ENCODE measurements at regions not wholly inside any gene's neighbourhood (a gene's known extent, or its start where the extent isn't known, plus 50 kb on each side); places are given as distances from the start of the nearest gene placed in this dataset.
"Not testable (repeated sequence)": the region's sequence is repeated elsewhere in the genome, so short reads cannot be mapped to it uniquely, and the experiment has no call there.

DNA sequence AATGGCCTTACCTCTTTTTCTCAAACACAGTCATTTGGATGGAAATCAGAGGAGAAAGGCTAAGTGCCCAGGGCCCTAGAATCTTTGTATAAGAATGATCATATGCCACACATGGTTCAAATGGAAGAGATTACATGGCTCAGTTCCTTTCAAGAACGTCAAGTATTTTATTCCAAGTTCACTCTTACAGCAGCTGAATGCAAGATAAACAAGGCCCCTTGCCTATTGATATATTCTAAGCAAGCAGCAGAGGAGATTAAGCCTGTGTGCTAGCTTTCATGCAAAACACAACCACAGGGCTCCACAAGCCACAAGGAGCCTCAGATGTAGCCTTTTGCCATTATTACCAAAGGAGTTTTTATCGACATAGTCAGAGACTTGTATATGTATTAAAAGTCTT, 55.3 kb upstream of the SLCO6A1 start:
- DNase-seq: no peak

DNA sequence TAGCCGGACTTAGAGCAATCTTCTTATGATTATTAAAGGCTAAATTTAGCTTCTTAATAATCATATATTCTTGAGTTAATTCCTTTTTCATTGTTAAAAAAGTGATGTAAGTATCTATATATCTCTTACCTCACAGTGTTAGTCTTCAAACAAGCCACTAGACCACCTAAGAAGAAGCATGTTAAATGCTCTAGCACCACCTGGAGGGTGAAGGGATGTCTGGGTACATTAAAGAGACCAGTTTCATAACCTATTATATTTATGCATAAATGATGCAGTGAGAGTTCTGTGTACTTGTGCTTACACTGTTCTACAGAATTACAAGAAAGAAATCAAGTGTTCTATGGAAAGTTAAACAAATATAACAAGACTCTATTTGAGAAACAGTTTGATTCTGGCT, 55.9 kb upstream of the SLCO6A1 start:
- DNase-seq: no peak

DNA sequence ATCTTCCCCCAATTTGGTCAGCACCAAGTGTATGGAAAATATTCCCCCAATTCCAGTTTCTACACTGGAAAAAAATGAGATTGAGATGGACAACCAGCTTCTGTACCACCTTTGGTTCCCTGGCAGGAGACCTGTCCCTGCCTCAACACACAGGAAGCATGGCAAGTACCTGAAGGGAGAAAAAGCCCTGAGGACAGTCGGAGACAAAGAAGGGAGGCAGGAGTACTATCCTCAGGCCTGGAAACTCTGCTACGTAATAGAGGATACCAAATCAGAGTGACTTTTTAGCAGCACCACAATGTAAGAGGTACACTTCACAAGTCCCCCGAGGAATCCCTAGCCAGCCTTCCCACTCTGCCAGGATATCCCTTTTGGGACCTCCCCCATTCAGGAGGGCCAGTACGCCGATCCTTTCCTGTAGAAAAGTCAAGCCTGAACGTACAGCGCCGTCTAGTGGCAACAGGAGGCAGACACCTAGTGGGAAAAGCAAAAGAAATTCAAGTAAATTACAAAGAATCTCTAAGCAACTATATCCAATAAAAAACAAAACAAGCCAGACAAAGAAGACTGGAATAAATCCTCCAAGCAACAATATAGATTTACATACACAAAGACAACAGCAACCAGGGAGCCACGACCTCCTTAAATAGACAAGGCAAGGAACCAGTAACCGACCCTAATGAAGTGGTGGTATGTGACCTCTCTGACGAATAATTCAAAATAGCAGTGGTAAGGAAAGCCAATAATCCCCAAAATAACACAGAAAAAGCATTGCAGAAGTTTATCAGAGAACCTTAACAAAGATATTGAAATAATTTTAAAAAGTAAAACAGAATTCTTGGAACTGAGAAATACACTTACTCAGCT, 63.3 kb upstream of the SLCO6A1 start:
- DNase-seq: peak; percentile 21

DNA sequence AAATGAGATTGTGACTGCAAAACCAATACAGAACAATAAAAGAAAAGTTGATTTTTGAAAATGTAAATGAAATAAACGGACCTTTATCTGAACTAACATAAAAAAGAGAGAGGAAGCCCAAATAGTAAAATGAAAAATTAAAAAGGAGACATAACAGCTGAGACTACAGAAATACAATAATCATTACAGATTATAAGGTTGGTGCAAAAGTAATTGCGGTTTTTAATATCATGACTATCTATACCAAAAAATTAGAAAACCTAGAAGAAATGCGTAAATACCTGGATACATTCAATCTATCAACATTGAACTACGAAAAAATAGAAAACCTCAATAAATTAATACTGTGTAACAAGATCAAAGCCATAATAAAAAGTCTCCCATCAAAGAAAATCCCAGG, 71.9 kb upstream of the SLCO6A1 start:
- no peak for DNase-seq

DNA sequence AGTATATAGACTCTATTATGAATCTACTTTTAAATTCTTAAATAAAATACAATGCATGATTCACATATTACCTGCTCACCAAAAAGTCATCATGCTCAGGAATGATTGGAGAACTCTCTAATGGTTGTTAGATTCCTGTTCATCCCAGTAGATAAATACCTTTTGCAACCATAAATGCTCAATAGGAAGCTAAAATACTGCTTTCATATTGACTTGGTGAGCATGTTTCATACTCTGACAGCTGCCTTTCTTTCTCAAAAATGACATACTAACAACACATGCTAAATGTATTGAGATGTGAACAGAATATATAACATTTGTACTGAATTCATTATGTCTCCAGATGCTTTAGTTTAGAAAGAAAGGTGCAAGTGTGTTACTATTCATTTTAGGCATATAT, 79.6 kb upstream of the SLCO6A1 start:
- DNase-seq: no peak

DNA sequence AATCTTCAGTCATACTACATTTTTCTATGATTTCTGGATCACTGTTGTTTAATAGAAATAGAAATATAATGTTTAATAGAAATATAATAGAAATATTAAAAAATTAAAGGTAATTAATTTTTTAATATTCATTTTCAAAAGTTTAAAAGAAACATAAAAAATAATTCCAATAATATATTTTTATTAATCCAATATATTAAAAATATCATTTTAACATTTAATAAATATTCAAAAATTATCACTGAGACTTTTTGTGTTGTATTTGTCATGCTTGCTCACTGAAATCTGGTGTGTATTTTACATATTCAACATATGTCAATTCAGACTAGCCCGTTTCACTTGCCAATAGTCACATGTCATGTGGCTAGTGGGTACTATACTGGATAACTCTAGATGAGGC, 80.6 kb upstream of the SLCO6A1 start:
- DNase-seq: no peak

DNA sequence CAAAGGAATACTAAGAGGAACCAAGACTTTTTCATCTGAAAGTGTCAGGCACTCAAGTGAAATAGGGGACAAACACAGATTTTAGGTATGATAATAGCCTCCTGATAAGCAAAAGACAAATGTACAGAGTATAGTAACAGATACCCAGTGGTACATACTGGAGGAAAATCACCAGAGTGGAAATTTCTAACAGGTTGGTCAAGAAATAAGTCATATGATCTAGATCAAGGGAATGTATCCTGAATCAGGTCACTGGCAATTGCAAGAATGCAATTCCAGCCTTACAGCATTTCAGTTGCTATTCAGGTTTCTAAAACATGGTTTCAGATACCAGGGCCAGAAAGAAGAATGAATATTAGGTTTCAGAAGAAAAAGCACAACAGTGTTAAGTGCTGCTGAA, 82.2 kb upstream of the SLCO6A1 start:
- DNase-seq: no peak

DNA sequence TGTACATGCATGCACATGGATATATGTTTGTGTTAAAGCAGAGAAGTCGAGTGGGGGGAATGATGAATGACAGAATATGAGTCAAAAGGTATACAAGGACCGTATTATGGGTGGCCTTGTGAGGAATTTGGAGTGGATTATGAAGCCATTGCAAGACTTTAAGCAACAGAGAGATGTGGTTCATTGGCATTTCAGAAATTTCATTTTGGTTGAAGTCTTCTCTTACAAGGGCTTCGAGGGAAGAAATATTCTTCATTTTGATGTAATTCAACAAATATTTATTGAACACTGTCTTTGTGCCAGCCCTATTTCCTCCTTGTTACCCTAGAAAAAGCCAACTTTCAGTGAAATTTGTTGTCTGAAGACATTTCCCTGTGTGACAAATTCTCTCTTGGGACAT, 83.9 kb upstream of the SLCO6A1 start:
- no peak for DNase-seq

DNA sequence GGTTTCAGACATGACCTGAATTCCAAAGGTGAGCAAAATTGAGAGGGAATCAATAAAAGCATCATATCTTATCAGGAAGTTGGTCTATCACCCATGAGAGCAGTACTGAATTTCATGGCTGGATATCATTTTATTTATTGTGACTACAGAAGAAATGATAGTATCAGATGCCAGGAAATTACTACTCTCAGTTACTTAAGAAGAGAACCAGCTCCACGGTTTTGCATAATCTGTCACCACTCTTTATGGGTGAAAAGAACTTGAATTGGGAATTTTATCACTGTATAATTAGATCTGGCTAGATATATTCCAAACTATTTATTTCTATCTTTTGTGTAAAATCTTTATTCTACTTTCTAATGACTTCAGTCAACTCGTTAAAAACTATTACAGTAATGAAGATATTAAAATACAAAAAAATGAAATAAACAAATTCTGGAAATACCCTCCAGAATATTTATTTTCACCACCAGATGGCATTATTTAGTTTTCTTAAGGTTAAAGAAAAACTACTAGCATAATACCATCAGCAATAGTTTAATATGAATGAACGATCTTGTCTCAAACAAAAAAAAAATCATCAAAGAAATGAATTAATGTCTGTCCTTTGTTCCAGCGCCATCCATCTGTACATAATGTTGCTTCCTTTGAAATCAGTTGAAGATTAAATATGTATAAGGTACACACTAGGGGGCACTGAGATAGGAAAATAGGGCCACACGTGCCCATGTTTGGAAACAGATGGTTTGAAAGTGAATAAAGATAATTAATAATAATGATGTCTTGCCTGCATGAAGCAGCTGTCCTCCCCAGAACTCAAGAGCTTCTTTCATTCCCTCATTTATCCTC, 84.7 kb upstream of the SLCO6A1 start:
- no peak for DNase-seq

DNA sequence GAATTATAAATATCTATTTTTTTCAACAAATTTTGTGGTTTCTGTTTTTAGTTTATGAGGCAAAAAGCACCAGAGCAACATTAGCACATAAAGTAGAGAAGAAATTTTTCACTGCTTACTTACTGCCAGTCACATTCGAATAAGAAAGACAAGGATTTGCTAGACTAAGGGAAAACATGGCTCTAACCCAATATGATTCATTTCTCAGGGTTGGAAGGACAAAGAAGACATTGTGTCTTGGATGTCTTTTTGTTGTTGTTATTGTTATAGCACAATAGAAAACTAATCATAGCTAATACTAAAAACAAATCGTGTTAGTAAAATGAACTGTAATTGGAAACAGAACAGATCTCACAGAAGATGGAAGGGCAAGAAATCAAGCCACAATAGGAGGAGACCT, 90.9 kb upstream of the SLCO6A1 start:
- no peak for DNase-seq

DNA sequence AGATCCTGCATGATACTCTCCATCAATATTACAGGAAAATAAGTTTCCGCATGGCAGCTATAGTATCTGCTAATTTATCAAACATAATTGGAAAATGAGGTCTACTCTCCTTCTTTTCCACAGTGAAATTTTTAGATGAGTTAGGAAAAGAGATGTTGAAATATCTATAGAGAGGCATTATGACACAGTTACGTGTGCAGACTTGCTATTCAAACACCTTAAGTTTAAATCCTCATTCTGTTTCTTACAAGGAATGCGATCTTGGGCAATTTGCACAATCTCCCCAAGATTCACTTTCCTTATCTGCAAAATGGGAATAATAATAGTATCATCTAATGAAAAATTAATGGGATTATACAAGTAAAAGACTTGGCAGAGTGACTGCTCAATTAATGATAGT, 91.7 kb upstream of the SLCO6A1 start:
- DNase-seq: no peak

DNA sequence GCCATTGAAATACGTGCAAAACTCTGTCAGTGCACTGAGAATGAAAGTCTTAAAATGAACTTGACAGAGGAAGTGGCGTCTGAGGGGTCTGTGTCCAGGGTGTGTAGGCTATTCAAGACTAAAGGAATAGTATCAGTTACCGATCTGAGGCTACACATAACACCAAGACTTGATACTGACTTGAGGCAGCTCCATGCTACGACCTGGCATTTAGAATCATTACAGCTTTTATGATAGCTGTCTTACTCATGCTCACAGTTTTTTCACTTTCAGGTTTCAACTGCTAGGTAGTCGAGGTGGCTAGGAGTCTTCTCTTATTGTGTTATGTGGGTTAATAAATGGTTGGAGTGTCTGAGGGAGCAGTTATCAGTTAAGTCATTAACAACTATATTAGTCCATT, 92.8 kb upstream of the SLCO6A1 start:
- DNase-seq: no peak

DNA sequence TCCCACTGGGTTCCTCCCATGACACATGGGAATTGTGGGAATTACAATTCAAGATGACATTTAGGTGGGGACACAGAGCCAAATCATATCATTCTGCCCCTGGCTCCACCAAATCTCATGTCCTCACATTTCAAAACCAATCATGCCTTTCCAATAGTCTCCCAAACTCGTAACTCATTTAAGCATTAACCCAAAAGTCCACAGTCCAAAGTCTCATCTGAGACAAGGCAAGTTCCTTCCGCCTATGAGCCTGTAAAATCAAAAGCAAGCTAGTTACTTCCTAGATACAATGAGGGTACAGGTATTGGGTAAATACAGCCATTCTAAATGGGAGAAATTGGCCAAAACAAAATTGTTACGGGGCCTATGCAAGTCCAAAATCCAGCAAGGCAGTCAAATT, 93.8 kb upstream of the SLCO6A1 start:
- DNase-seq: not testable (repeated sequence)

DNA sequence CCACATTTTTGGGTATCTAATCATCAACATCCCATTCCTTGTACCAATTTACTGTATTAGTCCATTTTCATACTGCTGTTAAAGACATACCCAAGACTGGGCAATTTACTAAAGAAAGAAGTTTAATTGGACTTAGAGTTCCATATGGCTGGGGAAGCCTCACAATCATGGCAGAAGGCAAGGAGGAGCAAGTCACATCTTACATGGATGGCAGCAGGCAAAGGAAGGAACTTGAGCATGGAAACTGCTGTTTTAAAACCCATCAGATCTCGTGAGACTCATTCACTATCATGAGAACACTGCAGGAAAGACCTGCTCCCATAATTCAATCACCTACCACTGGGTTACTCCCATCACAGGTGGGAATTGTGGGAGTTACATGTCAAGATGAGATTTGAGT, 95.4 kb upstream of the SLCO6A1 start:
- no peak for DNase-seq

DNA sequence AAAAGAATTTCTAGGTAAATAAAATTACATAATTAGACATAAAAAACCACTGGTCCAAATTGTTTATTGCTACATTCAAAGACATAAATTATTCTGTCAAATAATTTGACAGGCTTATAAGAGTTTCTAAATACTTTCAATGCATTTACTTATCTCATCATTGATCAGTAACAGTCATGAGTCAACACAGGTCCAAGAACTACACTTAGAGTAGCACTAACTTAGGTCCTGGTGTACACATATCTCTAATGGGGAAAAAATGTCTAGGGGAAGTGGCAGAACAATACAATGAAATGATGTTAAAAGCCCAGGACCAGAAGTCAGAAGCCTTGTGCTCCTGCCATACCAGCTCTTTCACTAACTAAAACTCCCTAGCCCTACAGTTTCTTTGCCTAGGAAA, 96.5 kb upstream of the SLCO6A1 start:
- no peak for DNase-seq

DNA sequence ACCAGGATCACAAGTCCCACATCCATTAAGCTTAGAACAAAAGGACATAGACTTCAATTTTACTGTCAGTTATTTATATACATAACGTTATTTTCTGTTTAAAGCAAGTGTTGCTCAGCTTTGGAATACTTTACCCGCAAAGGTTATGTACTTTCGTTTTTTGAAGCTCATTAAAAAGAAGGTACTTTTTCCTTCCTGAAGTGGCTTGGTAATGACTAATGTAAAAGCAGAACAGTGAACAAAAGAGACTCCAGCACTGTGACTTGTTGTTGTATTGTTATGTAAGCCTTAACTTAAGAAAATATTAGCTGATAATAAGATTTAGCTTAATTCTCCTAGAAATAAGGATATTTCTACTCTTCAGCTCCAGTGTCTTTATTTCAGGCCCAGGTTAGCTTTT, 97.3 kb upstream of the SLCO6A1 start:
- no peak for DNase-seq

DNA sequence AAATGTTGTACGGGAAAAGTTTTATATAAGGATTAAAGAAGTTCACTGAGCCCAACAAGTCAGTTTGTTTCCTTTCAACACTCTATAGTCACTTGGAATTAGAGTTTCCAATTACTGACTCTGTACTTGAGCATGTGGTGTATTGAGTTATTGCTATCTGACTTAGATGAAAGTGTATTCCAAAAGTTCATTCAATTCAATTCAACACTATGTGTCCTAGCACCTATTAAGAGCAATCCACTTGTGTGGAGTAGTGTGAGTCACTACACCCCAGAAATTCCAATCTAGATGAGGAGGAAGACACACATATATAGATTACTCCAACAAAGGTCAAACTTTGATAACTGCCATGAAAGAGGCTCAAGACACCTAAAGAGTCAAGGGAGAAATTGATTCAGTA, 98.2 kb upstream of the SLCO6A1 start:
- DNase-seq: no peak

DNA sequence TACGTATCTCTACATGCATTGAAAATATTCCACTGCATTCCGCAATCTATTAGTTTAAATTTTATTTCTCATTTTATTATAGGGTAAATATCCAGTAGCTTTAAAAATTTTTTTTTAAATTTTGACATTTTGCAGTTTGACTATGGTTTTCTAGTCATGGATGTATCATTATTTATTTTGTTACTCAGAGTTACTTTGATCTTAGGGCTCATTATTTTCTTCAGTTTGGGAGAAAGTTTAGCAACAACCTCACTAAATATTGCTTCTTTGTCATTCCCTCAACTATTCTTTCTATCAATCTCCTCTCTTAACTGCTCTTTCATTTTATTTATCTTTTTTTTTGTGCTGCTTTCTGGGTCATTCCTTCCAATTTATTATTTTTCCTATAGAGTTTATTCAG, 100.5 kb upstream of the SLCO6A1 start:
- DNase-seq: no peak

DNA sequence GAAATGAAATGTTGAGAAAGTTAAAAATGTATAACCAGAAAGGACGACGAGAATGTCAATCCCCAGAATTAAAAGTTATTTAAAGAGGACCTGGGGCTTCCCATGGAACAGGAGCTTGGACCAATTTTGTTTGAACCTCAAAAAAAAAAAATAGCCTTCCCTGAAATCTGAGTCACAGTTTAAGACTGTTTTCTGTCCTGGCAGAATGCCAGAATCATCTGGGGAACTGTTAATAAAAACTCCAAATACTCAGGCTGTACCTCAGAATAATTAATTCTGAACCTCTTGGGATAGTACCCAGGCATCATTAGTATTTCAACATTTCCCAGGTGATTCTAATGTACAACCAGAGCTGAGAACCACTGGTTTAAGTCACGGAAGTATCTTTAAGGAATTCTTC, 102.2 kb upstream of the SLCO6A1 start:
- DNase-seq: no peak

DNA sequence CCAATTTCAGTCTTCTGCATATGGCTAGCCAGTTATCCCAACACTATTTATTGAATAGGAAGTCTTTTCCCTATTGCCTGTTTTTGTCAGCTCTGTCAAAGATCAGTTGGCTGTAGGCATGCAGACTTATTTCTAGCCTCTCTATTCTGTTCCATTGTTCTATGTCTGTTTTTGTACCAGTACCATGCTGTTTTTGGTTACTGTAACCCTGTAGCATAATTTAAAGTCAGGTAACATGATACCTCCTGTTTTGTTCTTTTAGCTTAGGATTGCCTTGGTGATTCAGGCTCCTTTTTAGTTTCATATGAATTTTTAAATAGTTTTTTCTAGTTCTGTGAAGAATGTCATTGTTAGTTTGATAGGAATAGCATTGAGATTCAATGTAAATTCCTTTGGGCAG, 104.9 kb upstream of the SLCO6A1 start:
- DNase-seq: no peak

DNA sequence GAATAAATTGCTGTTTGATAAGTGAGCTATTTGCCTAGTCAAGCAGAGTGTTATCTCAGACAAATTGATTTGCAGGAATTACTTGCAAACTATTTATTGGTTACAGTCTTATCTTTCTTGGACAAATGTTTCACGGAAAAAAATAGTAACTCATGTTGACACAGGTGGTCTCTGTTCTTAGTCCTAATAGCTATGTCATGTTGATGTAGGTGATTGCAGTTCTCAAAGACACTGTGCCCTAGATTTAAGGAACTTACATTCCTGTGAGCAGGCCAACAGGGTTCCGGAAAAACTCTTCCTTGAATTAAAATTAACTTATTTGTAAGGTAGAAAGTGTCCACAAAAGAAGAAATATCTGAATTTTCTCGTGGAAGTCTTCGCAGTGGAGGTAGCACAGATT, 109.6 kb upstream of the SLCO6A1 start:
- DNase-seq: no peak

DNA sequence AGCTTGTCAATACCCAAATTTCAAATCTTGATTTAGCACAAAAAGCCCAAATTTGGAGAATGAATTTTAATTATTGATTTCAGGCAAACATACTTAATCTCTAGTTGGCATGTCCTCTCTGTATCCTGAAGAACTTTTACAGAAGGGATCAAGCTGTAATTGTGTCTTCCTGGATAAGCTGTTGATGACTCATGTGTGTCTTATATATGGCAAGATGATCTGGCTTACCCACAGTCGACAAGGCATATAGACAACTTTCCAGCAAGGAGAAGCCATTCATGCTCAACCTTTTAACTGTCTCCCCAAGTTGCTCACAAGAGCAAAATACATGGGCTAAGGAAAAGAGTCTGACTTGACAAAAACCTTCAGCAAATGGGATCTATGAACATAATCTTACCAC, 112.5 kb upstream of the SLCO6A1 start:
- no peak for DNase-seq

DNA sequence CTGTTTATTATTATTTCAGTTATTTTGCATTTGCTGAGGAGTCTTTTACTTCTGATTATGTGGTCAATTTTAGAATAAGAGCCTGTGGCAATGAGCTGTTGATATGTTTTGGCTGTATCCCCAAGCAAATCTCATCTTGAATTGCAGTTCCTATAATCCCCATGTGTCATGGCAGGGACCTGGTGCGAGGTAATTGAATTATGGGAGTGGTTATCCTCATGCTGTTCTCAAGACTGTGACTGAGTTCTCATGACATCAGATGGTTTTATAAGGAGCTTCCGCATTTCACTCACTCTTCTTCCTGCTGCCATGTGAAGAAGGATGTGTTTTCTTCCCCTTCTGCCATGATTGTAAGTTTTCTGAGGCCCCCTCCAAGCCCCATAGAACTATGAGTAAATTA, 114.9 kb upstream of the SLCO6A1 start:
- DNase-seq: no peak

Measured in stimulated activated CD4-positive, alpha-beta T cell treated with anti-CD3 and anti-CD28 coated beads, Interleukin-1b, Interleukin-23, amount 100 ng/mL, for 48 hours (primary cell).